ENCODE measurements at regions not wholly inside any gene's neighbourhood (a gene's known extent, or its start where the extent isn't known, plus 50 kb on each side); places are given as distances from the start of the nearest gene placed in this dataset.

- no peak for DNase-seq
Observed at GRCh38 chr13:62294244-62294643, 878.6 kb upstream of the PCDH20 start.

- DNase-seq: no peak
Observed at GRCh38 chr13:62292714-62293480, 877.2 kb upstream of the PCDH20 start.

GRCh38 chr13:62290542-62290941 lies 874.9 kb upstream of the PCDH20 start:
- no peak for DNase-seq

GRCh38 chr13:62287764-62288163 lies 872.1 kb upstream of the PCDH20 start:
- DNase-seq: no peak

GRCh38 chr13:62280590-62280989 lies 864.9 kb upstream of the PCDH20 start:
- DNase-seq: no peak

GRCh38 chr13:62278271-62278670 lies 862.6 kb upstream of the PCDH20 start:
- no peak for DNase-seq

GRCh38 chr13:62251734-62252133 lies 836.1 kb upstream of the PCDH20 start:
- no peak for DNase-seq

- DNase-seq: no peak
Observed at GRCh38 chr13:62250501-62251201, 835.0 kb upstream of the PCDH20 start.

- no peak for DNase-seq
Observed at GRCh38 chr13:62246581-62246980, 830.9 kb upstream of the PCDH20 start.

- DNase-seq: no peak
Observed at GRCh38 chr13:62243106-62243505, 827.5 kb upstream of the PCDH20 start.

- DNase-seq: no peak
Observed at GRCh38 chr13:62234780-62235440, 819.3 kb upstream of the PCDH20 start.

- no peak for DNase-seq
Observed at GRCh38 chr13:62210951-62211350, 795.3 kb upstream of the PCDH20 start.

- DNase-seq: no peak
Observed at GRCh38 chr13:62209529-62209928, 793.9 kb upstream of the PCDH20 start.

GRCh38 chr13:62207388-62207787 lies 791.7 kb upstream of the PCDH20 start:
- no peak for DNase-seq

GRCh38 chr13:62206165-62206564 lies 790.5 kb upstream of the PCDH20 start:
- no peak for DNase-seq

GRCh38 chr13:62205273-62205672 lies 789.6 kb upstream of the PCDH20 start:
- no peak for DNase-seq

GRCh38 chr13:62194371-62194770 lies 778.7 kb upstream of the PCDH20 start:
- DNase-seq: no peak

GRCh38 chr13:62193919-62194318 lies 778.3 kb upstream of the PCDH20 start:
- DNase-seq: no peak

GRCh38 chr13:62185631-62186255 lies 770.1 kb upstream of the PCDH20 start:
- DNase-seq: no peak

- no peak for DNase-seq
Observed at GRCh38 chr13:62176051-62176450, 760.4 kb upstream of the PCDH20 start.

- DNase-seq: no peak
Observed at GRCh38 chr13:62173958-62174357, 758.3 kb upstream of the PCDH20 start.

GRCh38 chr13:62171697-62172096 lies 756.0 kb upstream of the PCDH20 start:
- DNase-seq: no peak

GRCh38 chr13:62168891-62169290 lies 753.2 kb upstream of the PCDH20 start:
- DNase-seq: no peak

Data from activated gamma-delta T cell (primary cell).